ENCODE measurements at regions not wholly inside any gene's neighbourhood (a gene's known extent, or its start where the extent isn't known, plus 50 kb on each side); places are given as distances from the start of the nearest gene placed in this dataset.
"Not testable (repeated sequence)": the region's sequence is repeated elsewhere in the genome, so short reads cannot be mapped to it uniquely, and the experiment has no call there.

DNA sequence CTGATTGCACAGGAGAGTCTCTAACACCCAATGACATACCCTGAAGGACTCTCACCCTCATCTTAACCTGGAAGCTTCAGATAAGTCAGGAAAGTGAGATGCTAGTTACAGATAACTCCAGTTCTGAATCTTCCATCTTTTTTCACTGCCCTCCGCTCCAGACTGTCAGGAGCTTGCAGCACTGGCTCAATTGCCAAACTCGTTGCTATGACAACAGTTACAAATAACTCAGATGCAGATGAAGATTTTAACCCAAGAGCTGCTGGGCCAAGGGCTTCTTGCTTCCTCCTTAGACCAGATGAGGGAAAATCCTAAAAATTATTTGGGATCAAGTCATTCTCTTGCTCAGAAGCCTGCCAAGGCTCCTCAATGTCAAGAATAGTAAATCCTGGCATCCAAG lies 109.1 kb upstream of the HUWE1 start:
- TF ChIP-seq, protein P1, sequence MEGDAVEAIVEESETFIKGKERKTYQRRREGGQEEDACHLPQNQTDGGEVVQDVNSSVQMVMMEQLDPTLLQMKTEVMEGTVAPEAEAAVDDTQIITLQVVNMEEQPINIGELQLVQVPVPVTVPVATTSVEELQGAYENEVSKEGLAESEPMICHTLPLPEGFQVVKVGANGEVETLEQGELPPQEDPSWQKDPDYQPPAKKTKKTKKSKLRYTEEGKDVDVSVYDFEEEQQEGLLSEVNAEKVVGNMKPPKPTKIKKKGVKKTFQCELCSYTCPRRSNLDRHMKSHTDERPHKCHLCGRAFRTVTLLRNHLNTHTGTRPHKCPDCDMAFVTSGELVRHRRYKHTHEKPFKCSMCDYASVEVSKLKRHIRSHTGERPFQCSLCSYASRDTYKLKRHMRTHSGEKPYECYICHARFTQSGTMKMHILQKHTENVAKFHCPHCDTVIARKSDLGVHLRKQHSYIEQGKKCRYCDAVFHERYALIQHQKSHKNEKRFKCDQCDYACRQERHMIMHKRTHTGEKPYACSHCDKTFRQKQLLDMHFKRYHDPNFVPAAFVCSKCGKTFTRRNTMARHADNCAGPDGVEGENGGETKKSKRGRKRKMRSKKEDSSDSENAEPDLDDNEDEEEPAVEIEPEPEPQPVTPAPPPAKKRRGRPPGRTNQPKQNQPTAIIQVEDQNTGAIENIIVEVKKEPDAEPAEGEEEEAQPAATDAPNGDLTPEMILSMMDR (IDR thresholded peaks at IDR 0.05; ENCODE audit: unreplicated experiment) = no peak
- Mint-ChIP-seq H3K4me3 (ENCODE audit: unreplicated experiment) (no peak overlapping the region), H3K27ac (ENCODE audit: unreplicated experiment) (no peak overlapping the region), H3K27me3 (ENCODE audit: unreplicated experiment) (no peaks in the 10 kb centered on the region), H3K9me3 (ENCODE audit: unreplicated experiment) (no peaks in the 10 kb centered on the region), H3K36me3 (ENCODE audit: low read depth, unreplicated experiment) (no peaks in the 10 kb centered on the region), H3K4me1 (ENCODE audit: unreplicated experiment) (peaks cover 8% of the 10 kb centered on the region)
- DNase-seq (ENCODE audit: low spot score) = no peak

DNA sequence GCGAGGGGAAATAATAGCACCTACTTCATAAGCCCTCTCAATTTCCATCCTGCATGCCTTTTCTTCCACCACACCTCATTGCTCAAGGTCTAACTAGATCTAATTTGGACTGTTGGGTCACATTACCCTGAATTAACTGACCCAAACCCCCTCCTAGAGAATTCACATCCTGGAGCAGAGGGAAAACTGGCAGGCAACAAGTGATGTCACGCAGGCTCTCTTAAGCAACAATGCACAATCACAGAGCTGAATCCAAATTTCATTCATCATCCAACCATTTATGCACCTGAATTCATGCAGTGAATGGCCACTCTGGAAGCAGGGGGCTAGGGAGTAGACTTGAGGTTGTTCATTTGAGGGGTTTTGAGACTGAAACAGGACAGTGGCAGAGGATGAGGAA lies 107.7 kb upstream of the HUWE1 start:
- peaks cover 8% of the 10 kb centered on the region for H3K4me1 Mint-ChIP-seq (ENCODE audit: unreplicated experiment)
- TF ChIP-seq, protein P1 (IDR thresholded peaks at IDR 0.05; ENCODE audit: unreplicated experiment) = no peak
- H3K9me3 Mint-ChIP-seq (ENCODE audit: unreplicated experiment) = no peaks in the 10 kb centered on the region
- no peak overlapping the region for H3K4me3 Mint-ChIP-seq (ENCODE audit: unreplicated experiment)
- H3K36me3 Mint-ChIP-seq (ENCODE audit: low read depth, unreplicated experiment) = no peaks in the 10 kb centered on the region
- DNase-seq (ENCODE audit: low spot score) = no peak
- H3K27me3 Mint-ChIP-seq (ENCODE audit: unreplicated experiment) = no peaks in the 10 kb centered on the region
- H3K27ac Mint-ChIP-seq (ENCODE audit: unreplicated experiment) = peak overlapping the region; percentile 74

DNA sequence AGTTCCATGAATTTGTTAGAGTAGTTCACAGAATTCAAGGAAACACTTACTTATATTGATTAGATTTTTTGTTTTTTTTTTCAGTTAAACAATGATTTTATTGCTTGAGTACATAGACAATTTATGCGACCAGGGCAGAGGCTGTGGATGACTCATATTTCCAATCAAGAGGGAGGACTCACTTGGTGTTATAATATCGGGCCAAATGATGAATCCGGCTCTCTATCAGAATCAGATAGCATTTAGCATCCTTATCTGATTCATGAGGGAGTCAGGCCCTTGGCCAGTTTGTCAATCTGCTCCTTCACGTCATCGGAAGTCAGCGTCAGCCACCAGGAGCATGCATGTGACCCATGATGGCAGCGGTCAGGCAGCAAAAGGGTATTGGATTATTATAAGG lies 82.3 kb upstream of the HUWE1 start:
- TF ChIP-seq, protein P1 (IDR thresholded peaks at IDR 0.05; ENCODE audit: unreplicated experiment) = no peak
- H3K4me1 Mint-ChIP-seq (ENCODE audit: unreplicated experiment) = no peaks in the 10 kb centered on the region
- H3K27me3 Mint-ChIP-seq (ENCODE audit: unreplicated experiment) = peaks cover 2% of the 10 kb centered on the region
- H3K9me3 Mint-ChIP-seq (ENCODE audit: unreplicated experiment) = no peaks in the 10 kb centered on the region
- DNase-seq (ENCODE audit: low spot score) = no peak
- no peaks in the 10 kb centered on the region for H3K36me3 Mint-ChIP-seq (ENCODE audit: low read depth, unreplicated experiment)
- H3K27ac Mint-ChIP-seq (ENCODE audit: unreplicated experiment) = no peak overlapping the region
- H3K4me3 Mint-ChIP-seq (ENCODE audit: unreplicated experiment) = no peak overlapping the region

DNA sequence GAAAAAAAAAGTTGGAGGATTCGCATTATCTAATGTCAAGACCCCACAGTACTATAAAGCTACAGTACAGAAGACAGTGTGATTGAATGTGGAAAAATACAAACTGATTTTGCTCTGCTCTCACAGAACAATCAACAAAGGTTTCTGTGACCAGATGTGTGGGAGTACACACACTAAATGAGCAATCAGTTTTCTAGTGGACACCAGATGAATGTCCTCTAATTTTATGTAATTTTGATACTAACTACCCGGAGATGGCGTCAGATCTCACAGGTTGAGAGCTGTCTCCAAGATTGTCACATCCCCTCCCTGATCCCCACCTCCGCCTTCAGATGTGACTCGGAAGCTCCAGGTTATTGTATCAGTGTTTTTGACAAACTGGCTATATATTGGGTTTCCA lies 81.9 kb upstream of the HUWE1 start:
- DNase-seq (ENCODE audit: low spot score) = no peak
- TF ChIP-seq, protein P1 (IDR thresholded peaks at IDR 0.05; ENCODE audit: unreplicated experiment) = no peak
- H3K36me3 Mint-ChIP-seq (ENCODE audit: low read depth, unreplicated experiment) = no peaks in the 10 kb centered on the region

DNA sequence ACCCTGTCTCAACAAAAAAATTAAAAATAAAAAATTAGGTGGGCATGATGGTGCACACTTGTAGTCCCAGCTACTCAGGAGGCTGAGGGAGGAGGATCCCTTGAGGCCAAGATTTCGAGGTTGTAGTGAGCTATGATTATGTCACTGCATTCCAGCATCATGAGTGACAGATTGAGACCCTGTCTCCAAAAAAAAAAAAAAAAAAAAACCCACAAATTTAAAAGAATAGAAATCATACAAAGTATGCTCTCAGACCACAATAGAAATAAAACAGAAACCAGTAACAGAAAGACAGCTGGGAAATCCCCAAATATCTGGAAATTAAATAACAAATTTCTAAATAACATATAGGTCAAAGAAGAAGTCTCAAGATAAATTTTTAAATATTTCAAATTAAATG lies 81.0 kb upstream of the HUWE1 start:
- Mint-ChIP-seq H3K9me3 (ENCODE audit: unreplicated experiment) (no peaks in the 10 kb centered on the region), H3K36me3 (ENCODE audit: low read depth, unreplicated experiment) (no peaks in the 10 kb centered on the region), H3K27me3 (ENCODE audit: unreplicated experiment) (peaks cover 2% of the 10 kb centered on the region), H3K27ac (ENCODE audit: unreplicated experiment) (no peak overlapping the region), H3K4me1 (ENCODE audit: unreplicated experiment) (no peaks in the 10 kb centered on the region), H3K4me3 (ENCODE audit: unreplicated experiment) (no peak overlapping the region)
- no peak for DNase-seq (ENCODE audit: low spot score)
- TF ChIP-seq, protein P1 (IDR thresholded peaks at IDR 0.05; ENCODE audit: unreplicated experiment) = no peak

More for the DNA sequence above, 81.9 kb upstream of the HUWE1 start:
- Mint-ChIP-seq H3K9me3 (ENCODE audit: unreplicated experiment) (no peaks in the 10 kb centered on the region), H3K4me3 (ENCODE audit: unreplicated experiment) (no peak overlapping the region), H3K27me3 (ENCODE audit: unreplicated experiment) (peaks cover 2% of the 10 kb centered on the region), H3K27ac (ENCODE audit: unreplicated experiment) (no peak overlapping the region), H3K4me1 (ENCODE audit: unreplicated experiment) (no peaks in the 10 kb centered on the region)

DNA sequence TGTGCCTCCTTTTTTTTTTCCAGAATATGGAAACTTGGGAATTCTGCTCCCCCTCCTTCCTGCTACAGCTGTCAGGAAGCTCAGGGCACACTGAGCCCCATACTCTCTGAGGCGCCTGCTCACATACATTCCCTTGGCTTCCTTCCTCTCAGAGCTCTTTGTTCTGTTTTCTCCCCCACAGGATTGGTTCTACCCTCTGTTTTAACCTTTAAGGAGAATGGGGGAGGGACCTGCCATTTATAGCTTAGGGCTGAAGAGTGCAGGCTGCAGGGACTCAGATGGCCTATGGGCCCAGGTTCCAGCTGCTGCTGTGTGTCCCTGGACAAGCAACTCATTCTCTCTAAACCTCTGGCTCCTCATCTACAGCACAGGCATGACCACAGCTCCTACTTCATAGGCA lies 70.7 kb upstream of the HUWE1 start:
- H3K9me3 Mint-ChIP-seq (ENCODE audit: unreplicated experiment); H3K36me3 Mint-ChIP-seq (ENCODE audit: low read depth, unreplicated experiment); H3K27me3 Mint-ChIP-seq (ENCODE audit: unreplicated experiment); H3K4me3 Mint-ChIP-seq (ENCODE audit: unreplicated experiment): not testable (repeated sequence)
- DNase-seq (ENCODE audit: low spot score) = peak; percentile 7
- Mint-ChIP-seq H3K27ac (ENCODE audit: unreplicated experiment) (peak overlapping the region; percentile 85), H3K4me1 (ENCODE audit: unreplicated experiment) (peaks cover 16% of the 10 kb centered on the region)

All from endothelial cell (in vitro differentiated cells).